ENCODE measurements at regions not wholly inside any gene's neighbourhood (a gene's known extent, or its start where the extent isn't known, plus 50 kb on each side); places are given as distances from the start of the nearest gene placed in this dataset.
"Not testable (repeated sequence)": the region's sequence is repeated elsewhere in the genome, so short reads cannot be mapped to it uniquely, and the experiment has no call there.

DNA sequence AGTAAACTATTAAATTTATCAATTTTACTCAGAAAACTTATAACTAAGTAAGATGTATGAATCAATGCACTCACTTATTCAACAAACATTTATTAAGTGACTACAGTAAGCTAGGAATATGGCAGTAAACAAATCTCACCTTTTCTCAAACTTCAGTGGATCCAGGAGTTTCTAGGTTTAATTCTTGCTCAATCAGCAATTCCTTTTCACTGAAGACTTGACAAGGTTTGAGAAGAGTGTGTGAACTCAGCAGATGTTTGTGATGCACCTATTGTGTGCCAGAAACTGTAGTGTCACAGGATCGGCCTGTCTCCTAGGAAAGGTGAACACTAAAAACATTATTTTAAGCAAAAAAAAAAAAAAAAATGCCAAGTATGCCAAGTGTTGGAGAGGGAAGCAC, 167.8 kb downstream of the ALG10 start:
- no peak for DNase-seq (ENCODE audit: low read depth in 2 of 2)

DNA sequence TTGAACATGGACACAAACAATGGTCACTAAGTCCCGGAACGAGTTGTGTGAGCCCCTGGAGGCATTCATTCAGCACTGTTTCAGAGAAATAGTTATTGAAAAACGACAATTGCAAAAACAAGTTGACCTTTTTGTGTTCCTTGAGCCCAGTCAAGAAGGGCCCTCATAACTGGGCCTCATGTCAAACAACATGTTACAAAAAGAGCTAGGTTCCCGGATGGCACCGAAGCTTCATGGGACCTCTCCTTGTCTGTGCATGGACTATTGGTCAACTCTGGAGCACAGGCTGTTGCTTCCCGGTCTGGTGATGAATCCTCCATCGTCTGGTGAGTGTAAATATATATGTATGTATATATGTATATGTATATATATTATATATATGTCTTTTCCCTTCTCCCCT, 176.6 kb downstream of the ALG10 start:
- DNase-seq (ENCODE audit: low read depth in 2 of 2): no peak

DNA sequence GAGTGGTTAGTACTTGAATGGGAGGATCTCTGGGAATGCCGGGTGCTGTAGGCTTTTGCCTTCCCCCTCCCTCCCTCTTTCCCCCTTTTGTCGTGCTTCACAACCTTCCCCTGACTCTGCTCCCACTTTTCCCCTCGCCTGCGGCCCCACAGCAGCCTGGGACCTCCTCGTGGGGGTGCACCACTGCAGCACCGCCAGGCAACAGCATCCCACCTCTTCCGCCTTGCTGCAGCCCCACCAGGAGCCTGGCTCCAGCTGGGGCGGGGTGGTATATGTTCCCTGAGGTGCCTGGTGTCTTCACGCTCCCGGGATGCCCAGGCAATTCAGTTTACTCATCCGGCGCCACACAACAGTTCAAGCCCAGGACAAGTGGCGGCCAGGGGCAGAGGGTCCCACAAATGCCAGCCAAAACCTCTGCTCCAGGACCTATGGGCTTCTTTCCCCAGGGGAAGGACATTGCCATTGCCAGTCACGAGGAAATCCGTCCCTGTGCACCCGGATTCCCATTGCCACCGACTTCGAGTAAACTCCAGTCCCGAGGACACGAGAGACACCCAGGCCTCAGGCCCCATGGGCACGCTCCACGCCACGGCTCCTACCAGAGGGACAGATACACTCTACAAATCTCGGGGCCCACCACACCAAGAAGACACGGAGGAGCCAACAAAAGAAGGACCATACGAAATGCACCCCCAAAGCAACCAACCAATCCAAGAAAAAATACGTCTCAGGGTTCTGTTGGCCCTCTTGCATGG, 181.7 kb downstream of the ALG10 start:
- no peak for DNase-seq (ENCODE audit: low read depth in 2 of 2)

- no peak for DNase-seq (ENCODE audit: low read depth in 2 of 2)
Measured at GRCh38 chr12:34204830-34205285, 182.6 kb downstream of the ALG10 start.

GRCh38 chr12:34205401-34205800, 183.1 kb downstream of the ALG10 start:
- DNase-seq (ENCODE audit: low read depth in 2 of 2): no peak

GRCh38 chr12:34206061-34206785, 183.9 kb downstream of the ALG10 start:
- no peak for DNase-seq (ENCODE audit: low read depth in 2 of 2)

DNA sequence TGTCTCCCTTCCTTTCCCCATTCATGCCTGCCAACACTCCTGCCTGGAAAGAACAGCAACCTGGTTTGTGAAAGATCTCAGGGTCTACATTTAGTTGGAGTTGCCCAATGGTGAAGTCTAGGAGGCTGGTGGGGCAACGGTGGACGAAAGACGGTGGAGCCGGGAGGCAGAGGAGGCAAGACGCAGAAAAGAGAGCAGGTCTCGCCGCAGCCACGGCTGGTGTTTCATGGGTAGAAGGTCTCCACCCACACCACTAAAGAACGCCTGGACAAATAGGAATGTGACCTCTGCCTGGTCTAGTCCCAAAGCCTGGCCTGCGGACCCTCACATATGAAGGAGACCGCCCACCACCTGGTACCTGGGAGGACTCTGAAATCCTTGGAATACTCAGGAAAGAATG, 185.6 kb downstream of the ALG10 start:
- DNase-seq (ENCODE audit: low read depth in 2 of 2): no peak

DNA sequence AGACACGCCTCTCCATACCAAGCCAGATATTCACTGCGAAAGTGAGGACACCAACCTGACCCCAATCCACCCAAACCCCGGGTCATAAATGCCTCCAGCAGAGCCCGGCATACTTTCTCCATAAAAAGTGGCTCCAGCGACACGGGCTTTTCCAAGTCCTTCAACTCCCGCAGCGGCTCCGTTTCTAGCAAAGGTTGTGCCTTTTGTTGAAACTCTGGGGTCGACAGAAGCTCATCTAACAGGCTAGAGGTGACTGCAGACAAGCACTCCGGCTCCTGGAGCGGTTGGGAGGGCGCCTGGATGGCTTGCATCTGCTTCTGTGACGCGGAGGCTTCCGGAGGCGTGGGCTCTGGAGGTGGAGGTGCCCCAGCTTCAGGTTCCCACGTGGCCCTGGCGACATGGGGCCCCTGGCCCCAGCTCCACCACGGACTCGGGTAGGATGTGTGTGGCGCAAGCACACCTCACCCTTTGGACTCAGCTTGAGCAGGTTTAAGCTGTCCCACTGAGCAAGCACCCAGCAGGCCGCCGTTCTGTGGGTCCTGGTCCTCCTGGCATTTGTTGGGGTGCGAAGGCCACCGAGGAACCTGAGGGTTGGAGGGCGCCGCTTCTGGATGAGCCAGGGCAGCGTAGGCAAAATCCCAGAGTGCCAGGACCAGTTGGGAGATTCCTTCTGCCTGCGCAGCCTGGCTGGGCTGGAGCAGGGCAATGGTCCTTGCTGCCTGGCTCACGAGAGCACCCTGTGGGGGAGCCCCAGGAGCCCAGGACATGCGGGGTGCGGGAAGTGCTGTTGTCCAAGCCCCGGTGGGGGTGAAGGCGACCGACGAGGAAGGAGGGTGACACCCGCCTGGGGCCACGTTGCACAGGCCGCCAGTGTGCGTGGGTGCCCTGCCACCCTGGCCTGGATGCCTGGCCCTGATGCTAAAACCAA, 186.3 kb downstream of the ALG10 start:
- DNase-seq (ENCODE audit: low read depth in 2 of 2): no peak

- DNase-seq (ENCODE audit: low read depth in 2 of 2): no peak
Measured at GRCh38 chr12:34209259-34209835, 187.1 kb downstream of the ALG10 start.

DNA sequence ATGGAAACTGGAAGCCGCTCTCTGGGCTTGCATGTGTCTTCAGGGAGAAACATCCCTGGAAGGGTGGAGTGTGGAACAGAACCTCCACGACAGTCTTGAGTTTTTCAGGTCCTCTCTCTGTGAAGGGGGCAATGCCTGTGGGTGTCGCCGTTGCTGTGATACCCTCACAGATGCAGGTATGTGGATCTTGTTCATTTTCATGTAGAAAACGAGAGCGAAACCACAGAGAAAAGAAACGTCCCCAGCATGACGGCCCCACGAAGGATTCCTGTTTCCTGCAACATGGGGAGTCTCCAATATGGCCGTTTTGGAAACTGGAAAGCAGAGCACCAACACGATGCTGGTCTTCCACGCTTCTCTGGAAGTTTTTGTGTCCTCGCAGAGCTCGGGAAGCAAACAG, 187.9 kb downstream of the ALG10 start:
- DNase-seq (ENCODE audit: low read depth in 2 of 2): no peak

GRCh38 chr12:34210689-34211530, 188.6 kb downstream of the ALG10 start:
- DNase-seq (ENCODE audit: low read depth in 2 of 2): no peak

DNA sequence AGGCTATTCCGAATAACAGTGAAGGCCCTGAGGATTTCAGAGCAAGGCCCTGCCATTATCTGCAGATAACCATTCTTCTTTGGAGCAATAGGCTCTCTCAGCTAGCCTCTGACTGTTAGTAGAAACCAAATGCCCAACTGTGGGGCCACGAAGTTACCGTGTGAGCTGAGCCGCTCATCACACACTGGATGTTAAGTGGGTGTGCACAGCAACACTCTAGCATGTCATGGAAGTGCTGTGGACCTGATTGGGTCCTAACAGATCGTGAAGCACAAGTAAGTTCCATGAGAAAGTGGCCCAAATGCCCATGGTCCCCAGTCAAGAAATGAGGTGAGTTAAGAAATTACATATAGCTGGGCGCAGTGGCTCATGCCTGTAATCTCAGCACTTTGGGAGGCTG, 190.4 kb downstream of the ALG10 start:
- no peak for DNase-seq (ENCODE audit: low read depth in 2 of 2)

DNA sequence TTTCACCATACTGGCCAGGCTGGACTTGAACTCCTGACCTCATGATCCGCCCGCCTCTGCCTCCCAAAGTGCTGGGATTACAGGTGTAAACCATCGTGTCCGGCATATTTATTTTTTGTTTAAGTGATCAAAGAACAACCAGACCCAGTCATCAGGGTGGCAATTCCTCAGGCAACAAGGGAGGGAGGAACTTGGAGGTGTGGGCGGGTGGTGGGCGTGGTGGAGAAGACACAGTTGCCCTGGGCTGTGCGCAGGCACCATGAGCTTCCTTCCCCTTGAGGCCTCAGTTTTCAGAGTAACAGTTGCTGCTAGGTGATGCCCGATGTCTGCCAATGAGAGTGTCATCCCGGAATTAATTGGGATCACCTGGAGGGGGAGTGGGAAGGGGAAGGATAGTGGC, 191.7 kb downstream of the ALG10 start:
- DNase-seq (ENCODE audit: low read depth in 2 of 2): no peak

GRCh38 chr12:34215213-34215892, 193.1 kb downstream of the ALG10 start:
- no peak for DNase-seq (ENCODE audit: low read depth in 2 of 2)

- no peak for DNase-seq (ENCODE audit: low read depth in 2 of 2)
Measured at GRCh38 chr12:34215893-34216285, 193.6 kb downstream of the ALG10 start.

GRCh38 chr12:34217660-34218059, 195.4 kb downstream of the ALG10 start:
- no peak for DNase-seq (ENCODE audit: low read depth in 2 of 2)

DNA sequence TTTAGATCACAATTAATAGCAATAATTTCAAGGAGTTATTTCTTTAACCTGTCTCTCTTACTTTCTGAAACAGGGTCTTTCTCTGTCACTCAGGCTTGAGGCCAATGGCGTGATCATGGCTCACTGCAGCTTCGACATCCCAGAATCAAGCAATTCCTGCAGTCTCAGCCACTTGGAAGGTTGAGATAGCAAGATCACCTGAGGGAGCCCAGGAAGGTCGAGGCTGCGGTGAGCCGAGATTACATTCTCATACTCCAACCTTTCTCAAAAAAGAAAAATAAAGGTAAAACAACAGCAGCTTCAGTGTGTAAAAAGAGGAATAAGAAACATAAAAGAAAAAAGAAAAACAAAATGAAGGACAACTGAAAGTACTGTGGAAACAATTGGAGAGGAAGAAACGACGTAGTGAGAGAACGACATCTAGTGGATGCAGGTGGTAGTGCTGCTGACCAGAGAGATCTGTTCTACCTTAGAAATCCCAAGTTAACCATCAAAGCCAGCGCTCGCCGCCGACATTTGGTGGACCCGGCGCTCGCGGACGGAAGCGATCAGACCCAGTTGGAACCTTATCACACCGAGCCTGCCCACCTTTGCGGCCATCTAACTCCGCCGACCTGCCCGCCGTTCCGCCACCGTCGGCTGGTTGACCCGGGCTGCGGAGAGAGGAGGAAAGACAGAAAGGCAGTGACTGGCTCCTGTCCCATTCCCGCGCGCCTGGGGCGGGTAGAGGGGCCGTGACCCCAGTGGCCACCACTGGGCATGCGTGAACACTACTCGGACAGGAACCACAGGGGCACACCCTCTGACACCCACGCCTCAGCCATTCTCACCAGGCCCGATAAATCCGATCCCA, 196.1 kb downstream of the ALG10 start:
- DNase-seq (ENCODE audit: low read depth in 2 of 2): peak; percentile 30 to 34

DNA sequence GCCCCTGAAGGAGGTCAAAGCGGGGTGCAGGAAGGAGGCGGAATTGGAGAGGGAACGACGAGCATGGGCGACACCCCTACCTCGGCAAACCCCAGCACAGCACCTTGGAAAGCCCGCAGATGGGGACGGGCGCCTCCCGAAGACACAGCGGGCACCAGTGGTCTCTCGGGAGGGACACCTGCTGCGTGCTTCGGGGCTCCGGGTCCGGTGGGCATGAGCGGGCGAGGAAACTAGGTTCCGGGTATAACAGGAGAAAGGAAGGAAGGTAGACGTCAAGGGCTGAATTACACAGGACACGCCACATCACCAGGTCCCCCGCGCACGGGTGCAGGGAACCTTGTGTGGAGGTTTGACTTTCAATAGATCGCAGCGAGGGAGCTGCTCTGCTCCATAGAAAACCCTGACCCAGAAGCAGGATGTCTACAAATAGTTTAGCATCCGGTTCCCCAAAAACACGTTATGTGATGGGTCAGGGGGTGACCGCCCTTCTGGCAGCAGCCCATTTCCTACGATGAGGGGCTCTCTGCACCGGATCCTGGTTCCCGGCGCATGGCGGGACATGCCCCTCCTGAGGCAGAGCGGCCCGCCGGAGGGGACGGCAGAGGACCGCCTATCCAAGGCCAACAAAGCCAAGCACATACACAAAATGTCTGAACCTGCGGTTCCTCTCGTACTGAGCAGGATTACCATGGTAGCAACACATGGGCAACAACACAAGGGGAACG, 196.9 kb downstream of the ALG10 start:
- peak in 1 of 2 donors; percentile 1 for DNase-seq (ENCODE audit: low read depth in 2 of 2)

- DNase-seq (ENCODE audit: low read depth in 2 of 2): not testable (repeated sequence)
Measured at GRCh38 chr12:34220079-34220478, 197.8 kb downstream of the ALG10 start.

All from stimulated activated CD8-positive, alpha-beta memory T cell treated with anti-CD3 and anti-CD28 coated beads, Interleukin-7, amount 100 ng/mL, for 4 hours (primary cell).